Body of pancreas (tissue), 4 donors: ENCODE measurements at regions not wholly inside any gene's neighbourhood (a gene's known extent, or its start where the extent isn't known, plus 50 kb on each side); places are given as distances from the start of the nearest gene placed in this dataset.

ENCODE experiments used
- ATAC-seq: fragments of 150-250 bp; one replicate; pipeline ENCODE4 v1.9.1; 2016
- DNase-seq, 4 donors: peaks; one replicate each; pipeline ENCODE4 v3.0.0-alpha.2; 2019
- H3K27ac ChIP-seq, 4 donors: fragments of 200-600 bp; sonication (generic); 1 replicate in 3 of 4; 2 replicates in 1 of 4; pipeline versions ENCODE4 v1.5.1 to v1.6.1; 2016 to 2019; ENCODE audit warnings: mild to moderate bottlenecking in 1 of 4, mixed read lengths in 1 of 4, moderate library complexity in 1 of 4
- H3K27me3 ChIP-seq, 2 donors: fragments of 200-600 bp; sonication (generic); one replicate each; pipeline ENCODE4 v1.6.0; 2016; ENCODE audit warnings: mild to moderate bottlenecking in 1 of 2
- H3K36me3 ChIP-seq, 2 donors: fragments of 200-600 bp; sonication (generic); replicated peaks in 1 of 2; 2 replicates each; pipeline ENCODE4 v1.5.1; 2016; ENCODE audit warnings: low read depth in 2 of 2; ENCODE audit not compliant: insufficient read depth in 1 of 2
- H3K4me1 ChIP-seq: fragments of 200-600 bp; sonication (generic); one replicate; pipeline ENCODE4 v1.6.0; 2016
- H3K4me3 ChIP-seq, 2 donors: fragments of 200-600 bp; sonication (generic); 1 replicate in 1 of 2; 2 replicates in 1 of 2; pipeline ENCODE4 v1.5.1; 2016 to 2019
- H3K9me3 ChIP-seq, 3 donors: fragments of 200-600 bp; sonication (generic); 1 replicate in 2 of 3; 2 replicates in 1 of 3; pipeline ENCODE4 v1.5.1; 2016
- POLR2A ChIP-seq, 3 donors: fragments of 450-650 bp; IDR thresholded peaks; one replicate each; pipeline ENCODE4 v1.6.1; 2016; ENCODE audit warnings: antibody characterized with exemption in 3 of 3, mild to moderate bottlenecking in 2 of 3
- WGBS, 2 donors: methylation state at CpG; one replicate each; pipeline ENCODE4 v1.1.5; 2017; 5-methylcytosine and 5-hydroxymethylcytosine counted together
- intact Hi-C: fragments of 100-400 bp; cut with DNase I; formaldehyde crosslinking; loops from one replicate; pipeline ENCODE4 v1.15.1; 2023
- TF ChIP-seq, protein P1 (sequence below), 7 experiments: fragments of 450-650 bp in 4 of 7; fragments of 200-600 bp in 3 of 7; sonication (generic) in 3 of 7; IDR thresholded peaks; one replicate each; pipeline ENCODE4 v1.5.1; 2016 to 2019; ENCODE audit warnings: antibody characterized with exemption in 7 of 7

DNA sequence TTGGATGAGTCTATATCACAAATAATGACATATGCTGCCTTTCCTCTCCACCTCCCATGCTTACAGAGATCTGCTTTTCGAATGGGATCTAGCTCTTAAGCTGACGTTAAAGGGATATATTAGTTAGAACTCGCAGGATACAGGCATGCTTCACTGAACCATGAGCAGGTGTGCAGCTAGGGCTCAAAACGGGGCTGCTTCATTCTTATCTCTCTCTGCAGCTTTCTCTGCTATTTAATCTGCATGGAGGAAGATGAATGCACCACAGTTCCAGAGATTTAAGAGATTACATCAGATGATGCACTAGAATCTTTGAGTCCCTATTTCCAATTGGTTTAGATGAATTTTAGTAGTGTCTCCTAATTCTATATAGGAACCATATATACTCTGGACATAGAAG lies 327.0 kb downstream of the RAD51AP2 start:
- TF ChIP-seq, protein P1, sequence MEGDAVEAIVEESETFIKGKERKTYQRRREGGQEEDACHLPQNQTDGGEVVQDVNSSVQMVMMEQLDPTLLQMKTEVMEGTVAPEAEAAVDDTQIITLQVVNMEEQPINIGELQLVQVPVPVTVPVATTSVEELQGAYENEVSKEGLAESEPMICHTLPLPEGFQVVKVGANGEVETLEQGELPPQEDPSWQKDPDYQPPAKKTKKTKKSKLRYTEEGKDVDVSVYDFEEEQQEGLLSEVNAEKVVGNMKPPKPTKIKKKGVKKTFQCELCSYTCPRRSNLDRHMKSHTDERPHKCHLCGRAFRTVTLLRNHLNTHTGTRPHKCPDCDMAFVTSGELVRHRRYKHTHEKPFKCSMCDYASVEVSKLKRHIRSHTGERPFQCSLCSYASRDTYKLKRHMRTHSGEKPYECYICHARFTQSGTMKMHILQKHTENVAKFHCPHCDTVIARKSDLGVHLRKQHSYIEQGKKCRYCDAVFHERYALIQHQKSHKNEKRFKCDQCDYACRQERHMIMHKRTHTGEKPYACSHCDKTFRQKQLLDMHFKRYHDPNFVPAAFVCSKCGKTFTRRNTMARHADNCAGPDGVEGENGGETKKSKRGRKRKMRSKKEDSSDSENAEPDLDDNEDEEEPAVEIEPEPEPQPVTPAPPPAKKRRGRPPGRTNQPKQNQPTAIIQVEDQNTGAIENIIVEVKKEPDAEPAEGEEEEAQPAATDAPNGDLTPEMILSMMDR (IDR thresholded peaks at IDR 0.05), result no peak
- no peak for TF ChIP-seq POLR2A (IDR thresholded peaks at IDR 0.05)
- no peak for DNase-seq
- Histone ChIP-seq H3K4me3 (no peak overlapping the region), H3K27ac (no peak overlapping the region), H3K36me3 (no peaks in the 10 kb centered on the region), H3K27me3 (no peaks in the 10 kb centered on the region), H3K9me3 (no peaks in the 10 kb centered on the region), H3K4me1 (no peaks in the 10 kb centered on the region)
- WGBS, 2 donors, result 44 to 58% methylated on average over 4 of the region's 4 CpGs
- no peak for ATAC-seq
- intact Hi-C loops, result no loop called here

DNA sequence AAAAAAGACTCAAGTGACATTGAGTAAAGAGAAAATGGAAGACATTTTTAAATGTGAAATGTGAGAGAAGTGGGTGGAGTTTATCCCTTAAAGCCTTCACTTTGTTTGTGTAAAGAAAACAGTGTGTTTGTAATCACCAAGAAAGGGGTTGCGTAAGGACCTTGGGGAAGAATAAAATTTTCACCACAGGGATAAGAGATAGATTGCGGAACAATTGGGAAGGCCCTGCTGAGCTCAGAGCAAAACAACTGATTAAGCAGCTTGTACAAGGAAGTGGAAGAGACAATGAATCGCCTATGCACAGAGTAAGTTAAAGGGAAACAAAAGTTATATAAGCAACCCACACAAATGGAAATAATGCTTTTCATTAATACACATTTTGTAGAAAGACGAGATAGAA lies 327.7 kb downstream of the RAD51AP2 start:
- H3K4me1 ChIP-seq, result no peaks in the 10 kb centered on the region
- 66 to 72% methylated on average over 4 of the region's 4 CpGs for WGBS, 2 donors
- ATAC-seq (no peak), DNase-seq (no peak)
- no peak overlapping the region for H3K27ac ChIP-seq
- H3K36me3 ChIP-seq, result no peaks in the 10 kb centered on the region
- intact Hi-C loops, result no loop called here
- no peaks in the 10 kb centered on the region for H3K27me3 ChIP-seq
- no peak for TF ChIP-seq POLR2A (IDR thresholded peaks at IDR 0.05)
- TF ChIP-seq, protein P1 (IDR thresholded peaks at IDR 0.05), result no peak
- no peaks in the 10 kb centered on the region for H3K9me3 ChIP-seq
- H3K4me3 ChIP-seq, result no peak overlapping the region

DNA sequence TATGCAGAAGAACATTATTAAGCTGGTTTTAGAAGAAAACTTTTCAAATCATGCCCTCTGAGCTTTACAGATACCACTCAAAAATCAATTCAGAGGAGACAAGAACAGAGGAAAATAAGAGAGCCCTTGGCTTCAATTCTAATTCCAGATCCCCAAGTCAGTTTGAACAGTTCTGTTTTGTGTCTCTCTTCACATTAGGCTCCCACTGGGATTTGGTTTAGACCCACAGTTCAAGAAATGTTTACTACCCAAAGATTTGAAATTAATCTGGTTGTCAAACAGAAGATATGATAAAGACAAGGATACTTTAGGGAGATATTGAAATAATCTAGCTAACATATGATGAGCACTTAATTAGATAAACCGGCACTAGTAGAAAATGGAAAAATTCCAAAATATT lies 329.5 kb downstream of the RAD51AP2 start:
- Histone ChIP-seq H3K27me3 (no peaks in the 10 kb centered on the region), H3K27ac (no peak overlapping the region), H3K36me3 (no peaks in the 10 kb centered on the region), H3K4me3 (no peak overlapping the region), H3K4me1 (no peaks in the 10 kb centered on the region), H3K9me3 (no peaks in the 10 kb centered on the region)
- intact Hi-C loops, result no loop called here
- ATAC-seq (no peak), DNase-seq (no peak)
- no peak for TF ChIP-seq POLR2A (IDR thresholded peaks at IDR 0.05)
- TF ChIP-seq, protein P1 (IDR thresholded peaks at IDR 0.05), result no peak
- 54 to 67% methylated on average over 1 of the region's 1 CpG for WGBS, 2 donors

DNA sequence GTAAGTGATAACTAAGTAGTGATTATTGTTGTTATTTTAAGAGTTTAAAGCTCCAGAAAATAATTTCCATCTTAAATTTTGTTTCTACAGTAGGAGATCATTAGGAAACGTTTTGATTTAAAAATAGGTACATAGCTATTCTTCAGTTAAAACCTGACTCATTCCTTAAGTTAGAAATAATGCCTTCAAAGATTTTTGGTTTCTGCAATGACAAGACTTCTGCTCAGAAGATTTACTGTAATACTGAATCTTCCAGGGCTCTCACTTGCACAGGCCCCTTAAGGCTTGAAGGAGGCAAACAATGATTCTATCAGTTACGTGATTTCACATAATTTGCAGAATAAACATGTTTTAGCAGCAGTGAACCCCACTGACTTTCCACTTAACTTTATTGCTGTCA lies 333.7 kb downstream of the RAD51AP2 start:
- no peaks in the 10 kb centered on the region for H3K9me3 ChIP-seq
- no peaks in the 10 kb centered on the region for H3K4me1 ChIP-seq
- DNase-seq (no peak), ATAC-seq (no peak)
- intact Hi-C loops, result no loop called here
- no peaks in the 10 kb centered on the region for H3K27me3 ChIP-seq
- no peak overlapping the region for H3K4me3 ChIP-seq
- no peak overlapping the region for H3K27ac ChIP-seq
- TF ChIP-seq, protein P1 (IDR thresholded peaks at IDR 0.05), result no peak
- no peak for TF ChIP-seq POLR2A (IDR thresholded peaks at IDR 0.05)
- H3K36me3 ChIP-seq, result no peaks in the 10 kb centered on the region
- WGBS, 2 donors, result 49 to 54% methylated on average over 2 of the region's 2 CpGs

DNA sequence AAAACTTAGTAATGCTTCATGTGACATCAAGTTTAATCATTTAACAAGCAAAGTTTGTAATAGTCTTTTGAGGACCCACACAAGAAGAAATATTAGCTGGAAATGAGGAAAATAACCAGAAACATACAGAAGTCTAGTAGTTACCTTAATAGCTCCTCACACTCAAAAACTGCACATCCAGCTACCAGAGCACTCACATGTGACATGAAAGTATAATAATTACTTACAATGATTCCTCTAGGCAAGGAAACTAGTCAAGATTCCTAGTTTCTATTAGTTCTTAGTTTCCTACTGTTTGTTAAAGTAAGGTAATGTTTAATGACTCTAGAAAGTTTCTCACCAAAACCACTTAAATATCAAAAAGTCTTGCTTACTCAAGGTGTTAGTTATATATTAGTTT lies 335.8 kb downstream of the RAD51AP2 start:
- Histone ChIP-seq H3K27me3 (no peaks in the 10 kb centered on the region), H3K27ac (no peak overlapping the region), H3K36me3 (no peaks in the 10 kb centered on the region), H3K9me3 (no peaks in the 10 kb centered on the region), H3K4me3 (no peak overlapping the region), H3K4me1 (no peaks in the 10 kb centered on the region)
- DNase-seq, result no peak
- ATAC-seq, result no peak
- no peak for TF ChIP-seq POLR2A (IDR thresholded peaks at IDR 0.05)
- TF ChIP-seq, protein P1 (IDR thresholded peaks at IDR 0.05), result no peak
- intact Hi-C loops, result no loop called here
